GDM1 (cell line): ENCODE measurements at regions not wholly inside any gene's neighbourhood (a gene's known extent, or its start where the extent isn't known, plus 50 kb on each side); places are given as distances from the start of the nearest gene placed in this dataset.
"Not testable (repeated sequence)": the region's sequence is repeated elsewhere in the genome, so short reads cannot be mapped to it uniquely, and the experiment has no call there.

Experiments used
- DNase-seq: peaks from one replicate; lab custom pipeline; 2025; lab: John Stamatoyannopoulos, UW

GRCh38 chr1:164443166-164443565 lies 115.8 kb upstream of the PBX1 start:
- DNase-seq: no peak

- no peak for DNase-seq
Measured at GRCh38 chr1:164443836-164444235, 115.1 kb upstream of the PBX1 start.

DNA sequence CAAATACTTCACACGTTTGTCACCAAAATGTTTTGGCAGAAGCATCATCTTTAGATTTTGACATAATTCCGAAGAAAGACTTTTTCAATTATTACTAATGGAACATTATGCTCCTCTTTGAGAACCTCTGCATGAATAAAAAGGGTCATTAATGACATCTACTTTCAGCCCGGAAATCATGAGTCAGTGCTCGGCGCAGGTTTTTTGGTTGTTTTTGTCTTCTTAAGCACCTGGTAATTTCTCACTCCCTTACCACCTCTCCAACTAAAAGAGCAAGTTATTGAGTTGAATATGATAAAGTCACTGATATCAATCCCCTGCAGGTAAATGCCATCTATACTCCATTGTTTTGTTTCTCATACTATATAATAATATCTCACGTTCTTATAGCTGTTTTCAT lies 113.0 kb upstream of the PBX1 start:
- DNase-seq: no peak

DNA sequence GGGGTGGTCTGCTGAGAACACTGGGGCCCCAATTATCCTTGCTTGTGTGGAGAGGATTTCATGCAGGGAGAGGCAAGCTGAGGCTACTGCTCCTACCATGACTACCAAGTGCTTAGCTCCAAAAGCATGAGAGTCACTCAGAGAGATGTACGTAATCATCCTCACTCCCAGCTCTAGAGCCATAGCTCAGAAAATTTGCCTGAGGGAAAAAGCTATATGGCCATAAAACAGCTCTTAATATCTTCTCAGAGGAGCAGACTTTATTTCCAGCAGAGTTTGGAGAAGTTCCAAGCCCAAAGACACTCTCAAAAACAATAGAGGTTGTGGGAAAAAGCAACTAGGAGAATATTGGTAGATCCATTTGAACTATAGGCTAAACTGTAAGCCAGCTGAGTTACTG lies 106.4 kb upstream of the PBX1 start:
- DNase-seq: no peak

DNA sequence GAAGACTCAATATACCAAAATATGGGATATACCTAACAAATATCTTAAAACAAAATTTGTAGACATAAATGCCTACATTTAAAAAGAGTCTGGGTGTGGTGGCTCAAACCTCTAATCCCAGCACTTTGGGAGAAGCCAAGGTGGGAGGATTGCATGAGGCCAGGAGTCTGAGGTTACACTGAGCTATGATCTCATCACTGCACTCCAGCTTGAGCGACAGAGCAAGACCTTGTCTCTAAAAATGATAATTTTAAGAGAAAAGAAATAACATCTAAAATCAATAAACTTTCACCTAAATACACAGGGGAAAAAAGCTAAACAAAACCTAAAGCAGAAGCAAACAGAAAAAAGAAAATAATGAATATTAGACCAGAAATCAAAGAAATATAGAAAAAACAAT lies 102.7 kb upstream of the PBX1 start:
- DNase-seq: no peak

GRCh38 chr1:164459176-164459575 lies 99.8 kb upstream of the PBX1 start:
- DNase-seq: not testable (repeated sequence)

DNA sequence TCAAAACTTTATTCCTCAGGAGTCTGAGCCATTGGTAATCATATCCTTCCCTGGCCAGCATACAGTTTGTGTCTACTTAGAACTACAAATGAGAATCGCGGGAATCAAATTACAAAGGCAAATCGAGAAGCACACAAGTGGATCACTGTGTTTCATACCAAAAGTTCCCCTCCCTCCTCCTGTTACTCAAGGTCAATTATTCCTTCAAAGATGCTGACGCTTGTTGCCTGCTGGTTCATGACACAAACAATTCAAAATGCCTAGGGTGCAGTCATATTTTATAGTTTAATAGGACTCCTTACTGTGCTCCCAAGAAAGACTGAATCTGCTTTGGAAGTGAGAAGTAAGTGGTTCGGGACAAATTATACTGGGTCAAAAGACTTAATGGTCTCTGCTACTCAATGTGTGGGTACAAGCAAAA lies 93.0 kb upstream of the PBX1 start:
- no peak for DNase-seq

DNA sequence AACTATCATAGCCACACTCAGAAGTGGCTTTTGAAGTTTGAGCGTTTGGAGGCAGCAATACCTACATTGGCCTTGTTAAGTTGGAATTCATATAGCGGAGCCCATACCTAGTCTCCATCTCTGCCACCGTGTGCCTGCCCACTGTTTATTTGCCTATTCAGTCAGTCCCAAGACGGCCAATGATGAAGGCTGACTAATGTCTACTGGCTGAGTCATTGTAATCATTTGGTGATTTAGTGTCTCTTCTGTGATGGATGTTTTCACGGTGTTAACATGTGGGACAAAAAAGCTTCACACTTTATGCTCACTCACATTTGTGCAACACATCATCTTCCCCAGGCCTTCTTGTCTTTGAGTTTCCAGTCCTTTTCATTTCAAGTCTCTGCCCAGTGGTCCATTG lies 92.6 kb upstream of the PBX1 start:
- no peak for DNase-seq

DNA sequence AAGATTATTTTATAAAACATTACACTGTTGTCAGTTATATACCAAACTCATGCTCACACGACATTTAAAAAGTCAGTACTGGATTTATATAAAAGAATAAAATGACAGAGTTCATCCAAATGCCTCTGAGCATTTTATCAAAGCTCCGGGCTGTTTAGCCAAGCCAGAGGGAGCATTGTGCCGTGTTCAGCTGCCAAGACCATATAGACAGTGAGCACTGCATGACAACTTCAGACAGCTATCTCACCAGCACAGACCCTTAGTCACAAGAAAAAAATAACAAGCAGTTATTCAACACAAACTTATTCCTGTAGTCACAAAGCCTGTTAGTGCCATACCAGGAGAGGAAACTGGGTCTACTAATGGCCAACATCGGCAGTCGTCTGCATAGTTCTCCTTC lies 88.0 kb upstream of the PBX1 start:
- no peak for DNase-seq

DNA sequence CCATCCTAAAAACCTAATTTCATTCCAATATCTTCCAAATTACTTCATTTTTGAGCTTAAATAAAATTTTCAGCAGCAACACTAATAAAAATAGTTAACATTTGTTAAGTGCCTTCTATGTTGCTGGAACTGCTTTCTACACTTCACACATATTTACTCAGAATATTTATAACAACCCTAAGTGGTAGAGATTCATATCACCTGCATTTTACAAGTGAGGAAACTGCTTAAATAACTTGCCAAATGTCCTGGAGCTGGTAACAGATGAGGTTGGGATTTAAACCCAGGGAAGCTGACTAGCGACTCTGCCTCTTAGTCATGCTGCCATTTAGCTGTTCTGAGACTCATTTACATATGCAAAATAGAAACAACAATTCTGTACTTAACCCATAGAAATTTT lies 86.1 kb upstream of the PBX1 start:
- no peak for DNase-seq

DNA sequence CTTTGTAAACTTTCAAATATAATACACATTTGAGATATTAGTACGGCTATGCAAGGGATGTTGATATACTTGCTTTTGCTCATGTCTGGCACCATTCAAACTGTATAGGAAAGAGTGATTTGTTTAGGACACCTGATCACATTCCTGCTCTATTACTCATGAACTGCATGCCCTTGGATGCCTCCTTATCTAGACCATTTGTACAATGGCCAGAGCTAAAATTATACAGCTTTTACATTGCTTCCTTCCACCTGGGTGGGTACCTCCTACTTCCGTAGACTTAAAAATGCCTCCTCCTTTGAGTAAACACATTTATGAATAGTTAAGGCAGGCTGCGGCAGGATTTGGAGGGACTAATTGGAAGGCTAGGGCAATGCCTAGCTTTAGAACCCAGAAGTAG lies 85.4 kb upstream of the PBX1 start:
- no peak for DNase-seq

DNA sequence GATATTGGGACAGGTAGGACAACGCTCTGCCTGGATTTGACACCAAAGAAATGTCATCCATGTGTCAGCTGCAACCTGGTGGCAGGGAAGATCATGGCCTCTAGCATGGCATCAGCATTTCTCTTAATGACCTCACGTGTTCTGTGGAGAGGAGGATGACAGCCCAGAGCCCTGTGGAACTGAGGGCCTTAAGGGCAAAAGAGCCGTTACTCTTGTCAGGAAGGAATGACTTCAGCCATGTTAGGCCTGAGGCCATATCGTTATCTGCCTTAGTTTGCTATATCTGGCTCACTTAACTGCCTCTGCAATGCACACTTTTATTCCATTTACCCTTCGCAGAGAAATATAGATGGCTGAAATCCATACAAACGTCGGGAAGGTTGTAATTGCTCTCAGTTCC lies 83.2 kb upstream of the PBX1 start:
- DNase-seq: no peak

- no peak for DNase-seq
Measured at GRCh38 chr1:164477343-164477742, 81.6 kb upstream of the PBX1 start.

DNA sequence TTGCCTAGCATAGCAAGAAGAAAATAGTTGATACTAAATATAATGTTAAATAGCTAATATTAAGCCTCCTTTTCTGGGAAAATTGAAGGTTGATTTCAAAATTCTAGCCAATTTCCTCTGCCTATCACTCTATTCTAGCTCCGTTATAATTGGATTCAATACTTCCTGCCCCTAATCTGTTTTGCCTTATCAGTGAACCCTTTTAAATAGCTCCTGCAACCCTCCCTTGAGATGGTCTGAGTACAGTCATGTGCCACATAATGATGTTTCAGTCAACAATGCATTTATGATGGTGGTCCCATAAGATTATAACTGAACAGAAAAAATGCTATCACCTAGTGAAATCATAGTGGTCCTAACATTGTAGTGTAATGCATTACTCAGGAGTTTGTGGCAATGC lies 79.7 kb upstream of the PBX1 start:
- no peak for DNase-seq

GRCh38 chr1:164480285-164480907 lies 78.6 kb upstream of the PBX1 start:
- DNase-seq: no peak

DNA sequence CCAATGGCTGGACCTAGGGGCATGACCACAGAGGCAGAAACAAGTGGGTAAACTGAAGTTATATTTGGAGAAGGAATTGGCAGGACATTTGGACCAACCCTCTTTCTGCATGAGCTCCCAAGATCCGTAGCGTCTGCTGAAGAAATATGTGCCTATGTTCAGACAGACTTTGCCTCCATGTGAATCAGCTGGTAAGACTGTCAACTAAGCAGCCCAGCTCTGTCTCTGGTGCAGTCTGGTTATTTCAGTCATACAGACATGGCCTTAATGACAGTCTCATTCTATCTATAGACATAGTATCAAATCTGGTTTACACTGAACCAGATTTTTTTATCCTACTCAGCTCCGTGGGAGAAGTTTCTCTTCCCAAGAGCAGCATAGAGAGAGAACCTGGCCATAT lies 63.1 kb upstream of the PBX1 start:
- no peak for DNase-seq

DNA sequence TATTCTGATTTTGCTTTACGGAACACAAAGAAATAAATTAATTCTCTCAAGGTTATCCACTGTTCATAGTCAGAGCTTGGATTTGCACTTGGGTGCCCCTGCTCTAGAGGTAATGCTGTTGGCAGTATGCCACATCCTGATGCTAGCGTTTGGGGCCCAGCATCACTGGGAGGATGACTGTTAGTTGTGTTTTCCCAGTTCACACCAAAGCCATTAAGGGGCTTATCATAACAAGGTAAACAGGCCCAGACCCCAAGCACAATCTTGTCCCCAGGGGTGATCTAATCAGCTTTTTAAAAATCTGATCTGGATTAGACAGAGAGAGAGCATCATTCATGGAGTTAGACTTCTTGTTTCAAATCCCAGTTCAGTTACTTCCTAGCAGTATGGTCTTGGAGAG lies 60.2 kb upstream of the PBX1 start:
- DNase-seq: no peak

DNA sequence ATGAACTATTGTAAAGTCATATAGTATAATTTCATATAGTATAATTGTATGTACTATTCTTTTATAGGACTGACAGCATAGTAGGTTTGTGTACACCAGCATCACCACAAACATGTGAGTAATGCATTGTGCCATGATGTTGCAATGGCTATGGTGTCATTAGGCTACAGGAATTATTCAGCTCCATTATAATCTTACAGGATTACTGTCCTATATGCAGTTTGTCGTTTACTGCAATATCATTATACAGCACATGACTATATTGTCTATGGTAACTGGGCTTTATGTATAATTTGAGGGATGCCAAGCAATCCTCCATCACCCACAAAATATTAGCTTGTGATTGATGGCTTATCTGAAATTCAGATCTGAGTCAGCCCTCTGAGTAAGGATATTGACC lies 54.2 kb upstream of the PBX1 start:
- no peak for DNase-seq
